ENCODE measurements at regions not wholly inside any gene's neighbourhood (a gene's known extent, or its start where the extent isn't known, plus 50 kb on each side); places are given as distances from the start of the nearest gene placed in this dataset.

DNA sequence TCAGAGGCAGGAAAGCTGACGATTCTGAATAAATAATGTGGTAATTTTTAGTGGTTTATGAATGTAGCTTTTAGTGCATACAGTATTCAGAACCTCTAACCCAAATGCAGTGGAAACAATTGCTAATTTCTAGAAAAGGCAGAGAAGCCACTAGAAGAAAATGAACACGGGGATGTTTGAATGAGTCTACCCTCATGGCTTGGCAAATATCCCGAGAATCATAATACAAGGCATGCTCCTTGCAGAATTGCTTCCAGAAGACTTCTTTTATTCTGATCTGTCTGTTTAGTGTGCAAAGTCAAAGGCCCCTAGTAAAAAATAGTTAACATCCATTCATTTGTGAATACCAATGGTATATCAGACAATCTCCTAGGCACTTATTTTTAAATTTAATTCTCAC lies 246.8 kb downstream of the LMO4 start:
- Mint-ChIP-seq H3K27ac (ENCODE audit: unreplicated experiment) (no peak overlapping the region), H3K9me3 (ENCODE audit: low read depth) (no peaks in the 10 kb centered on the region), H3K27me3 (ENCODE audit: low read depth) (peaks cover 3% of the 10 kb centered on the region), H3K4me1 (ENCODE audit: low read depth) (no peaks in the 10 kb centered on the region), H3K36me3 (ENCODE audit: low read depth) (no peaks in the 10 kb centered on the region), H3K4me3 (ENCODE audit: unreplicated experiment) (no peak overlapping the region)
- DNase-seq (ENCODE audit: low spot score): no peak
- TF ChIP-seq, protein P1, sequence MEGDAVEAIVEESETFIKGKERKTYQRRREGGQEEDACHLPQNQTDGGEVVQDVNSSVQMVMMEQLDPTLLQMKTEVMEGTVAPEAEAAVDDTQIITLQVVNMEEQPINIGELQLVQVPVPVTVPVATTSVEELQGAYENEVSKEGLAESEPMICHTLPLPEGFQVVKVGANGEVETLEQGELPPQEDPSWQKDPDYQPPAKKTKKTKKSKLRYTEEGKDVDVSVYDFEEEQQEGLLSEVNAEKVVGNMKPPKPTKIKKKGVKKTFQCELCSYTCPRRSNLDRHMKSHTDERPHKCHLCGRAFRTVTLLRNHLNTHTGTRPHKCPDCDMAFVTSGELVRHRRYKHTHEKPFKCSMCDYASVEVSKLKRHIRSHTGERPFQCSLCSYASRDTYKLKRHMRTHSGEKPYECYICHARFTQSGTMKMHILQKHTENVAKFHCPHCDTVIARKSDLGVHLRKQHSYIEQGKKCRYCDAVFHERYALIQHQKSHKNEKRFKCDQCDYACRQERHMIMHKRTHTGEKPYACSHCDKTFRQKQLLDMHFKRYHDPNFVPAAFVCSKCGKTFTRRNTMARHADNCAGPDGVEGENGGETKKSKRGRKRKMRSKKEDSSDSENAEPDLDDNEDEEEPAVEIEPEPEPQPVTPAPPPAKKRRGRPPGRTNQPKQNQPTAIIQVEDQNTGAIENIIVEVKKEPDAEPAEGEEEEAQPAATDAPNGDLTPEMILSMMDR (IDR thresholded peaks at IDR 0.05): no peak

DNA sequence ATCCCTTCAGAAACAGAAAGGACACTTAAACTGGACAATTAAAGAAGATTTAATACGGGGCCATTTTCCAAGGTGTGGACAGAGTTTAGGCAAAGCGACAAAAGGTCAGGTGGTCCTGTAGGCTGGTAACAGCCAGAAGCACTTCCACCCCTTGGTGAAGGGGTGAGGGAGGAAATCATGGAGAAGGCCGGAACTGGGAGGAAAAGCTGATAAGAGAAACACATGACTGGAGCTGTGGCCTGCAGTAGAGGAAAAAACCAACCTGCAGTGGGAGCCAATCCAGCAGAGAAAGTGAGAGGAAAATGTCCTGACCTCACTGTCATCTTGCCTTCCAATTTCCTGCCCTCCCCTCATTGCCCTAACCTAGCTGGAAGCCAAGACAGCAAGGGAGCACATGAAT lies 249.8 kb downstream of the LMO4 start:
- no peaks in the 10 kb centered on the region for H3K4me1 Mint-ChIP-seq (ENCODE audit: low read depth)
- H3K27ac Mint-ChIP-seq (ENCODE audit: unreplicated experiment): no peak overlapping the region
- DNase-seq (ENCODE audit: low spot score): no peak
- H3K36me3 Mint-ChIP-seq (ENCODE audit: low read depth): no peaks in the 10 kb centered on the region
- no peaks in the 10 kb centered on the region for H3K9me3 Mint-ChIP-seq (ENCODE audit: low read depth)
- no peak overlapping the region for H3K4me3 Mint-ChIP-seq (ENCODE audit: unreplicated experiment)
- TF ChIP-seq, protein P1 (IDR thresholded peaks at IDR 0.05): no peak
- H3K27me3 Mint-ChIP-seq (ENCODE audit: low read depth): peaks cover 3% of the 10 kb centered on the region

- Mint-ChIP-seq H3K36me3 (ENCODE audit: low read depth) (no peaks in the 10 kb centered on the region), H3K4me1 (ENCODE audit: low read depth) (no peaks in the 10 kb centered on the region), H3K27me3 (ENCODE audit: low read depth) (peaks cover 3% of the 10 kb centered on the region), H3K27ac (ENCODE audit: unreplicated experiment) (no peak overlapping the region), H3K9me3 (ENCODE audit: low read depth) (no peaks in the 10 kb centered on the region), H3K4me3 (ENCODE audit: unreplicated experiment) (no peak overlapping the region)
- TF ChIP-seq, protein P1 (IDR thresholded peaks at IDR 0.05): no peak
- DNase-seq (ENCODE audit: low spot score): no peak
These were observed 254.8 kb downstream of the LMO4 start for GRCh38 chr1:87583459-87583858.

- no peaks in the 10 kb centered on the region for H3K9me3 Mint-ChIP-seq (ENCODE audit: low read depth)
- no peak overlapping the region for H3K4me3 Mint-ChIP-seq (ENCODE audit: unreplicated experiment)
- no peaks in the 10 kb centered on the region for H3K4me1 Mint-ChIP-seq (ENCODE audit: low read depth)
- TF ChIP-seq, protein P1 (IDR thresholded peaks at IDR 0.05): no peak
- H3K27ac Mint-ChIP-seq (ENCODE audit: unreplicated experiment): no peak overlapping the region
- peaks cover 3% of the 10 kb centered on the region for H3K27me3 Mint-ChIP-seq (ENCODE audit: low read depth)
- no peaks in the 10 kb centered on the region for H3K36me3 Mint-ChIP-seq (ENCODE audit: low read depth)
- no peak for DNase-seq (ENCODE audit: low spot score)
These were observed 255.9 kb downstream of the LMO4 start for GRCh38 chr1:87584586-87584985.

DNA sequence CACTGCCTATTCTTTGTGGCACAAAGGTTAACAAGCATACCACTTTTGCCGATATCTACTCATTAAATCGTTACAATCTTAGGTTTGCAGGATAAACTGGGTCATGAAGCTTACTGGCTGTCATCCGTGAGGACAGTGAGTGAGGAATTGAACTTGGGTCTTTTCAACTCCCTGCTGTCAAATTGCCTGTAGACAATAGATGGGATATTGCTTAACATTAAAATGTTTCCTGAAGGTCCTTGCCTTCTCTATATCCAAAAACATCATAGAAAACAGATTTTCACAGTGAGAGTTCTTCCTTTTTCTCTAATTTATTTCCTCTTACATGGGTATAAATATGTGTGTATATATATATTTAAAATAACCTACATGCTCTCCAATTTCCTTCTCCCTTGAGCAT lies 257.8 kb downstream of the LMO4 start:
- DNase-seq (ENCODE audit: low spot score): no peak
- Mint-ChIP-seq H3K27me3 (ENCODE audit: low read depth) (peaks cover 8% of the 10 kb centered on the region), H3K27ac (ENCODE audit: unreplicated experiment) (no peak overlapping the region), H3K9me3 (ENCODE audit: low read depth) (no peaks in the 10 kb centered on the region), H3K4me3 (ENCODE audit: unreplicated experiment) (no peak overlapping the region), H3K4me1 (ENCODE audit: low read depth) (no peaks in the 10 kb centered on the region), H3K36me3 (ENCODE audit: low read depth) (no peaks in the 10 kb centered on the region)
- TF ChIP-seq, protein P1 (IDR thresholded peaks at IDR 0.05): no peak
